ENCODE measurements at regions not wholly inside any gene's neighbourhood (a gene's known extent, or its start where the extent isn't known, plus 50 kb on each side); places are given as distances from the start of the nearest gene placed in this dataset.
"Not testable (repeated sequence)": the region's sequence is repeated elsewhere in the genome, so short reads cannot be mapped to it uniquely, and the experiment has no call there.

GRCh38 chr5:127170918-127171600 lies 97.8 kb upstream of the C5orf63 start:
- no peak for TF ChIP-seq CTCF (IDR thresholded peaks at IDR 0.05; ENCODE audit: insufficient read depth, low read length, severe bottlenecking)
- DNase-seq (ENCODE audit: low read depth) (no peak), FAIRE-seq (no peak)
- Histone ChIP-seq H3K27me3 (ENCODE audit: control insufficient read depth, insufficient read depth, low read length) (peaks cover 2% of the 10 kb centered on the region), H3K36me3 (ENCODE audit: control insufficient read depth, insufficient read depth, low read length) (no peaks in the 10 kb centered on the region), H3K4me3 (ENCODE audit: low read depth, low read length) (no peak overlapping the region)

GRCh38 chr5:127176769-127177168 lies 103.5 kb upstream of the C5orf63 start:
- no peak for TF ChIP-seq CTCF (IDR thresholded peaks at IDR 0.05; ENCODE audit: insufficient read depth, low read length, severe bottlenecking)
- FAIRE-seq (no peak), DNase-seq (ENCODE audit: low read depth) (no peak)
- no peak overlapping the region for H3K4me3 ChIP-seq (ENCODE audit: low read depth, low read length)
- no peaks in the 10 kb centered on the region for H3K27me3 ChIP-seq (ENCODE audit: control insufficient read depth, insufficient read depth, low read length)
- no peaks in the 10 kb centered on the region for H3K36me3 ChIP-seq (ENCODE audit: control insufficient read depth, insufficient read depth, low read length)

GRCh38 chr5:127182631-127183030 lies 108.0 kb upstream of the MEGF10 start:
- H3K4me3 ChIP-seq (ENCODE audit: low read depth, low read length); FAIRE-seq; DNase-seq (ENCODE audit: low read depth); H3K36me3 ChIP-seq (ENCODE audit: control insufficient read depth, insufficient read depth, low read length); H3K27me3 ChIP-seq (ENCODE audit: control insufficient read depth, insufficient read depth, low read length): not testable (repeated sequence)

GRCh38 chr5:127183332-127183731 lies 107.3 kb upstream of the MEGF10 start:
- H3K4me3 ChIP-seq (ENCODE audit: low read depth, low read length): no peak overlapping the region
- FAIRE-seq (no peak), DNase-seq (ENCODE audit: low read depth) (no peak)
- no peaks in the 10 kb centered on the region for H3K36me3 ChIP-seq (ENCODE audit: control insufficient read depth, insufficient read depth, low read length)
- TF ChIP-seq CTCF (IDR thresholded peaks at IDR 0.05; ENCODE audit: insufficient read depth, low read length, severe bottlenecking): no peak
- H3K27me3 ChIP-seq (ENCODE audit: control insufficient read depth, insufficient read depth, low read length): no peaks in the 10 kb centered on the region

- H3K4me3 ChIP-seq (ENCODE audit: low read depth, low read length): no peak overlapping the region
- H3K36me3 ChIP-seq (ENCODE audit: control insufficient read depth, insufficient read depth, low read length): no peaks in the 10 kb centered on the region
- no peak for DNase-seq (ENCODE audit: low read depth)
- TF ChIP-seq CTCF (IDR thresholded peaks at IDR 0.05; ENCODE audit: insufficient read depth, low read length, severe bottlenecking): no peak
- no peaks in the 10 kb centered on the region for H3K27me3 ChIP-seq (ENCODE audit: control insufficient read depth, insufficient read depth, low read length)
- FAIRE-seq: no peak
These were observed 105.7 kb upstream of the MEGF10 start for GRCh38 chr5:127184851-127185250.

GRCh38 chr5:127186657-127187056 lies 103.9 kb upstream of the MEGF10 start:
- TF ChIP-seq CTCF (IDR thresholded peaks at IDR 0.05; ENCODE audit: insufficient read depth, low read length, severe bottlenecking): no peak
- no peaks in the 10 kb centered on the region for H3K36me3 ChIP-seq (ENCODE audit: control insufficient read depth, insufficient read depth, low read length)
- DNase-seq (ENCODE audit: low read depth) (no peak), FAIRE-seq (no peak)
- no peaks in the 10 kb centered on the region for H3K27me3 ChIP-seq (ENCODE audit: control insufficient read depth, insufficient read depth, low read length)
- no peak overlapping the region for H3K4me3 ChIP-seq (ENCODE audit: low read depth, low read length)

All from bronchial epithelial cell (primary cell).